Fibroblast of villous mesenchyme (primary cell): ENCODE measurements at regions not wholly inside any gene's neighbourhood (a gene's known extent, or its start where the extent isn't known, plus 50 kb on each side); places are given as distances from the start of the nearest gene placed in this dataset.

Source experiments
- DNase-seq: peaks from one replicate; pipeline ENCODE4 v3.0.0-alpha.2; 2010; ENCODE audit warnings: low read depth
- H3K4me3 ChIP-seq: 2 replicates; pipeline ENCODE4 v1.5.1; 2011; ENCODE audit warnings: low read depth, mild to moderate bottlenecking, low read length
- TF ChIP-seq, protein P1 (sequence below): IDR thresholded peaks from 2 replicates; pipeline ENCODE4 v1.5.1; 2012; ENCODE audit warnings: low read depth, mild to moderate bottlenecking, low read length; ENCODE audit not compliant: insufficient read depth

DNA sequence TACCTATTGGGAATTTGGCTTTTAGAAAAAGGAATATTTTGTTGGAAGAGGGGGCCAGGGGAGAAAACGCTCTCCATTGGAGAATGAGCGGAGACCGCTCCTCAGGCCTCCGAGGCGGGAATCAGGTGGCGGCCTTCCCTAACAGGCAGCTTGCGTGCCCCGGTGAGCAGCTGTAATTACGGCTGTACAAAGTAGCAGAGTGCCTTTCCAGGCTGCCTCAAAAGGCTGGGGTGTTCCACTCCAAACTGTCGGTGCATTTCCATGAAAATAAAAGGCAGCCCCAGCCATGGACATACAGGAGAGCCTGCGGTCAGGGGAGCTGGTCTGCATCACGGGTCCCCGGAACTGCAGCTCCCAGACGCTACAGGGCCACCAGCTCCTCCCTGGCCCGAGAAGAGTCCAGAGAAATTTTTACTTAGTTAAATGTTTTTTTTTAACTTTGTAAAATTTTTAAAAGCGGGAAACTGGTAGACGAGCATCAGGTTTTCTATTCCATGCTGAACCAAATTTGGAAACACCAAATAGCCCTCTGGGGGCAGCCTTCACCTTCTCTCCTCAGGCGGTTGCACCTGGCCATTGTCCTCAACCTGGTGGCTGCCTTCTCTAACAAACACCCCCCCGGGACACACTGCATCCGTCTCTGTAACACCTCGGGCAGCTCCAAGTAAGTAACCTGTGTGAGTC lies 209.3 kb upstream of the SALL3 start:
- TF ChIP-seq, protein P1, sequence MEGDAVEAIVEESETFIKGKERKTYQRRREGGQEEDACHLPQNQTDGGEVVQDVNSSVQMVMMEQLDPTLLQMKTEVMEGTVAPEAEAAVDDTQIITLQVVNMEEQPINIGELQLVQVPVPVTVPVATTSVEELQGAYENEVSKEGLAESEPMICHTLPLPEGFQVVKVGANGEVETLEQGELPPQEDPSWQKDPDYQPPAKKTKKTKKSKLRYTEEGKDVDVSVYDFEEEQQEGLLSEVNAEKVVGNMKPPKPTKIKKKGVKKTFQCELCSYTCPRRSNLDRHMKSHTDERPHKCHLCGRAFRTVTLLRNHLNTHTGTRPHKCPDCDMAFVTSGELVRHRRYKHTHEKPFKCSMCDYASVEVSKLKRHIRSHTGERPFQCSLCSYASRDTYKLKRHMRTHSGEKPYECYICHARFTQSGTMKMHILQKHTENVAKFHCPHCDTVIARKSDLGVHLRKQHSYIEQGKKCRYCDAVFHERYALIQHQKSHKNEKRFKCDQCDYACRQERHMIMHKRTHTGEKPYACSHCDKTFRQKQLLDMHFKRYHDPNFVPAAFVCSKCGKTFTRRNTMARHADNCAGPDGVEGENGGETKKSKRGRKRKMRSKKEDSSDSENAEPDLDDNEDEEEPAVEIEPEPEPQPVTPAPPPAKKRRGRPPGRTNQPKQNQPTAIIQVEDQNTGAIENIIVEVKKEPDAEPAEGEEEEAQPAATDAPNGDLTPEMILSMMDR = no peak
- DNase-seq = no peak
- H3K4me3 ChIP-seq = no peak overlapping the region

DNA sequence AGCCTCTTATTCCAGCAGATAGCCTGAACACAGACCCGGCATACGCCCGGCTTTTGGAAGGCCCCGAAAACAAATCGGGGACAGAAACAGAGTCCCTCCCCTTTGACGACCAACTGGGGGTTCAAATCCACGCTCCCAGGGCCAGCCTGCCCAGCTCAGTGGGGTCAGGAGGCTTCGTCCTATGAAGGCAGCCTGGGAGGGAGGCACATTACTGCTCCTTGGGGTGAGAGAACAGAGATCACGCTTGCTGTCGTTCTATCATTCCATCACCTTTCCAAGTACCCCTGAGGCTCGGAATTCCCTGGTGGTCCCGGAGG lies 208.8 kb upstream of the SALL3 start:
- TF ChIP-seq, protein P1 = no peak
- H3K4me3 ChIP-seq = no peak overlapping the region
- DNase-seq = no peak

DNA sequence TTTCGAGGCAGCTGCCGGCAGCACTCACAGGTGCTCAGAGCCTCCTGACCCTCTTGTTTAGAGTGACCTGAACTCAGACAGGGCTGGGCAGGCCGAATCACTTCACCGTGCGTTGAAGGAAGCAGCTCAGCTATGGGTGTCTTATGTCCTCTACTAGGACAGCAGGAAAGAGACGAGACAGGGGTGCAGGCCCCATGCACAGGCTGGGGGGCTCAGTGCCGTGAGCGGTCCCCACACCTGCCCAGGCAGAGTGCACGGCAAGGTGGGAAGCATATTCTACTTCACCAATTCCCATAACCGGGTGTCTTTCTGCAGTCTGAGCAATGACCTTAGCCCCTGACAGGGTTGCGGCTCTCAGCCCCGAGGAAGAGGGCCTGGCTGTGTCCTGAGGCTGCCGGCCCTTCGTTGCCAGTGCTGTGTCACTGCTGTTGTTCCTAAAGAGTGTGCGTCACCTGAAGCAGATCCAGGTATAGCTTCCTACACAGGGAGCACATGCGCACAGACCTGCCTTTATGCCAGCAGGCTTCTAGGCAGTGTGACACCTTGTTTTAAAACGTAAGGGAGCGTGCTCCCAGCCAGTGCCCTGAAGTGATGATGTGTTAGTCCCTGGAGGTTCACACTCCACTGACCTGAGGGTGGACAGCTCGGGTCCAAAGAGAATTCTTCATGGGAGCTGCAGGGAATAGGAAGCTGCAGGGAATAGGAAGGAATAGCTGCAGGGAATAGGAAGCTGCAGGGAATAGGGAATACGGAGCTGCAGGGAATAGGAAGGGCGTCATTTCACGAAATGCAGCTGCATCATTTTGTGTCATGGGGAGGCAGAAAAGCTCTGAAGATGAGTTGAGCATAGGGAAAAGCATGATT lies 207.9 kb upstream of the SALL3 start:
- TF ChIP-seq, protein P1 = no peak
- H3K4me3 ChIP-seq = no peak overlapping the region
- DNase-seq = no peak

DNA sequence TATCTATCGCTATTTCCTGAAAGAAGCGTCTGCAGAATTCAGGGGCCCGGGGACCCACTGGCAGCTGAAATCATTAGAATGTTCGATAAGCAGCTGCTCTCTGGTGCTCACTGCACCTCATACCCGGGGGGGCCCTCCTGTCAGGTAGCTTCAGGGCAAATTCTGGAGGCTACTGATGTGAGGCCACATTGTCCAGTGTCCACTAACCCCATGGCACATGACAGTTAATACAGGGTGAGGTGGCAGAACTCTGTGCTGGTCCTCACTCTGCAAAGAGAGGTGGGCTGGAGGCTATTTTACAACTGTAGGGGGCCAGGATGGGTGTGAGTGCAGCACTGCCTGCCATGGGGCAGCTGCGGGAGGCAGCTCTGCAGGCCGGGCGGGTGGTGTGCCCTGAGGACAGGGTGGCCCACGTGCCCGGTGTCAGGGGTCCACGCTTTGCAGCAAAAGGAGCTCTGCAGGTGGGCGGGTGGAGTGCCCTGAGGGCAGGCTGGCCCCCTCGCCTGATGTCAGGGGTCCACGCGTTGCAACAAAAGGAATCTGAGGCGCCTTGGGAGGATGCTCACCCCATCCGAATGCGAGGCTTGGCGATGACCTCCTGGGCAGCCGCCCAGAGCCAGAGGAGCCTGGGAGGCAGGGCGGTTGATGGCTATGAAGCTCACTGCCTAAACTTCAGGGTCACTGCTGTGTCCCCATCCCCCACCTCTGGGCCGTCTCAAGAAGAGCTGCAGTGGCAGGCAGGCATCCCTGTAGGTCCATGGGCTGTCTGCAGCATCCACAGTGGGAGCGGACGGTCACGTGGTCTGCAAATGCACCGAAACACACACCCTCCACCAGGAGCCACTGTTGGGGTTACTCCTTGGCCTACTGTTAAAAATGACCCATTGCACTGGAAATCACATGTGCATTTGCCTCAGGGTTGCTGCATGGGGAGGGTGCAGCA lies 207.0 kb upstream of the SALL3 start:
- TF ChIP-seq, protein P1 = no peak
- no peak for DNase-seq
- H3K4me3 ChIP-seq = no peak overlapping the region

DNA sequence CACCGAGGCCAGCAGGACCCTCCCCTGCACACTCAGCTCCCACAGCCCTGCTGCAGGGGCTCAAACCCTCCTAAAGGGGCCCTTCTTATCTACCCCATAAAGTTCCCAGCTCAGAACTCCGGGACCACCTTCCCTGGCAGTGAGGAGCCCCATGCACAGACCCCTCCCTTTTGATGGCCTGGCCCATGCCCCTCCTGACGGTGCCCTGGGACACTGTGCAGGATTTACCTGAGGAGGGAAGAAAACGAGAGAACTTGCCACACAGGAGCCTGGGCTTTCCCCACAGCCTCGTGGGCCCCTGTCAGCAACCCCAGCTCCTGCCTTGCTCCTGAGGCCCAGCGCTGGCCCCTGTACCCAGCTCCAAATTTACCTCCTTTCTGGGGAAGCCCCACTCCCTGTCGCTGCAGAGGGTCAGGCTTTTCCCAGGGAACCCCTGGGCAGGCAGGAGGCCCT lies 206.3 kb upstream of the SALL3 start:
- TF ChIP-seq, protein P1 = no peak
- DNase-seq = no peak
- no peak overlapping the region for H3K4me3 ChIP-seq

DNA sequence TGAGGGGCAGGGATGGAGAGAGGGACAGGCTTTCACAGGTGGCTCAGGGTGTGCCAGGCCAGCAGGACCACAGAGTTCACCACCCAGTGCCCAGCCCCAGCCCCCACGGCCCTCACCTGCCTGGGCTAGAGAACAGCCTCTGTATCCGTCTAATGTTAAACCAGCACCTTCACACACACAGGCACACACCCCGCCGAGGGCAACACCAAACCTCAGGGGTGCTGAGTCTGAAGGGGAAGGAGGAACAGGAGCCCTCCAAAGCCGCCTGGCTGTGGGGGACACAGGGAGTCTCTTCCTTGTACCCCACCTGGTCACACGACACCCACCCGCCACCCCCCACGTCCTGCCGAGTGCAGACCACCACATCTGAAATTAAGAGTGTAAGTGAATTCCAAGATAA lies 205.8 kb upstream of the SALL3 start:
- H3K4me3 ChIP-seq = no peak overlapping the region
- DNase-seq = no peak
- TF ChIP-seq, protein P1 = no peak
